ENCODE measurements at regions not wholly inside any gene's neighbourhood (a gene's known extent, or its start where the extent isn't known, plus 50 kb on each side); places are given as distances from the start of the nearest gene placed in this dataset.

DNA sequence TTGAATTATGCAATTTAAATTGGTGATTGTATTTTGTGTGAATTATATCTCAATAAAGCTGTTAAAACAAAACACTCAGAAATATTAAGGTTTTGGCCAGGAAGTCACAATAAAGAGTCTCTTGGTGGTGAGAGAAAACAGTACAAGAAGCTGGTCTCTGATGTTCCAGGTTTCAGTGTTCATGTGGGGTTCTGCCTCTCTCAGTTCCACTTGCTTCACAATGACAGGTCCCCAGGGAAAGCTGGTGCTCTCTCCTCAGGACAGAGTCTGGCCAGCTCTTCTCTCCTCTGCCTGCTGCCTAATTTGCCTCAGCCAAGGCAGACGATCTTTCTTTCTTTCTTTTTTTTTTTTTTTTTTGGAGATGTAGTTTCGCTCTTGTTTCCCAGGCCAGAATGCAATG is 342.9 kb upstream of the PLXNA2 start:
- DNase-seq (ENCODE audit: low spot score) (no peak), ATAC-seq (ENCODE audit: low FRiP score) (no peak)
- TF ChIP-seq, protein P1, sequence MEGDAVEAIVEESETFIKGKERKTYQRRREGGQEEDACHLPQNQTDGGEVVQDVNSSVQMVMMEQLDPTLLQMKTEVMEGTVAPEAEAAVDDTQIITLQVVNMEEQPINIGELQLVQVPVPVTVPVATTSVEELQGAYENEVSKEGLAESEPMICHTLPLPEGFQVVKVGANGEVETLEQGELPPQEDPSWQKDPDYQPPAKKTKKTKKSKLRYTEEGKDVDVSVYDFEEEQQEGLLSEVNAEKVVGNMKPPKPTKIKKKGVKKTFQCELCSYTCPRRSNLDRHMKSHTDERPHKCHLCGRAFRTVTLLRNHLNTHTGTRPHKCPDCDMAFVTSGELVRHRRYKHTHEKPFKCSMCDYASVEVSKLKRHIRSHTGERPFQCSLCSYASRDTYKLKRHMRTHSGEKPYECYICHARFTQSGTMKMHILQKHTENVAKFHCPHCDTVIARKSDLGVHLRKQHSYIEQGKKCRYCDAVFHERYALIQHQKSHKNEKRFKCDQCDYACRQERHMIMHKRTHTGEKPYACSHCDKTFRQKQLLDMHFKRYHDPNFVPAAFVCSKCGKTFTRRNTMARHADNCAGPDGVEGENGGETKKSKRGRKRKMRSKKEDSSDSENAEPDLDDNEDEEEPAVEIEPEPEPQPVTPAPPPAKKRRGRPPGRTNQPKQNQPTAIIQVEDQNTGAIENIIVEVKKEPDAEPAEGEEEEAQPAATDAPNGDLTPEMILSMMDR (IDR thresholded peaks at IDR 0.05), result no peak

DNA sequence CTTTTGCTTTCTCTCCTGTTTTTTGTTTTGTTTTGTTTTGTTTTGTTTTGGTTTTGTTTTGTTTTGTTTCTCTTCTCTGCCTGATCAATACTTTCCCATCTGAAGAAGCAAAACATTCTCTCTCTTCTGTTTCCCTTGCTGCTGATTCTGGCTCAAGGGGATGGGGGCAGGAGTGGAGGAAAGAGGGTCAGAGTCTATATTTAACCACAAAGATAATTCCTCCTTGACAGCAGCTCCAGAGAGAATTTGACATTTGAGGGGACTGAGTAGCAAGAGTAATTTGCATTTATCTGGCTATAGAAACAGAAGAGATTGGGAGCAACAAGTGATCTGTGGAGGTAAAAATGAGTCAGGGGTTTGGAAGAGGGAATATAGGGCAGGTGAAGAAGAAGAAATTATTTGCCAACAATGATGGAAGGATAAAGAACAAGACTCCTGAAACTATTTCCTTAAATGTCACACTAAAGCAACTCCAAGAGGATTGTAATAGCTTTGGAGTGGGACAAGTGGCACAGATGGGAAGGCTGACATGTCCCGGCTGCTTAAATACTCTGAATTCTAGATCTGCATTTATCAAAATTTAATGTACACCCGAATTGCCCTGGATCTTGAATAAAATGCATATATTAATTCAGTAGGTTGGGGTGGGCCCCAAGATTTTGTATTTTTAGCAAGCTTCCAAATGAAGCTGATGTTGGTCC is 349.3 kb upstream of the PLXNA2 start:
- TF ChIP-seq, protein P1 (IDR thresholded peaks at IDR 0.05), result no peak
- ATAC-seq (ENCODE audit: low FRiP score) (no peak), DNase-seq (ENCODE audit: low spot score) (no peak)

- TF ChIP-seq, protein P1 (IDR thresholded peaks at IDR 0.05), result no peak
- DNase-seq (ENCODE audit: low spot score) (no peak), ATAC-seq (ENCODE audit: low FRiP score) (no peak)
Measured at GRCh38 chr1:208595236-208595635, 351.1 kb upstream of the PLXNA2 start.

DNA sequence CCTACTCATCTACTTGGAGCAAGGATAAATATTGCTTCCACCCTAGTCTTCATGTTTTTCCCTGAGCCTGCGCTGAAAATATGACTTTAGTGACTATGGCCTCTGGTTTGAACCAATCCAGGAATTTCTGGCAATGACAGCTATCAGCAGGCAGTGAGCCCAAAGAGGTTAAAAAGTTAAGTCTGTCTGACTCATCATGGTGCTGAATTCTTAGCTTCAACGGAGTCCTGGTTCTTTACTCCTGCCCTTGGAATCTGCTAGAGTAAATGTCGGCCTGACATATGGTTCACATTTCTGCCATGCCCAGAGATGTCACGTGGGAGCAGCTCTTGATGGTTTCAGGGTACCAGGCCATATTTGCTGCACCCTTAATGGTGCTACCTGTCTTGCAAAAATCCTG is 351.6 kb upstream of the PLXNA2 start:
- TF ChIP-seq, protein P1 (IDR thresholded peaks at IDR 0.05), result no peak
- ATAC-seq (ENCODE audit: low FRiP score) (no peak), DNase-seq (ENCODE audit: low spot score) (no peak)

DNA sequence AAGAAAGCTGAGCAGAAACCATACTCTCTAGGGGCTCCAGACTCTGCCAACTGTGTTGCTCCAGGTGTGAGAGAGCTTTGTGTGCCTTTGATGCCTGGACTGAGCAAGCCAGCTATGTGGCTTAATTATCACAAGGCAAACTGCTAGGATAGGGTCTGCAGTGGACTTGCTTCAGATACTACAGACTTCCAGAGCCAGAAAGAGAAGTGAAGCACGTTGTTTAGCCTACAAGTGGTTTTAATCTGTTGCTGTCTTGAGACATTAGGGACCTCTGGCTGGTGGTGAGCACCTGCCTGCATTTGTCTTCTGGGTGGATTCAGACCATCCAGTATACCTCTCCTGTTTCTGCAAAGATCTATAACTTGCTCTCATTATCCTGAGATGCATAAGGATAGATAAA is 353.4 kb upstream of the PLXNA2 start:
- TF ChIP-seq, protein P1 (IDR thresholded peaks at IDR 0.05), result no peak
- no peak for ATAC-seq (ENCODE audit: low FRiP score)
- DNase-seq (ENCODE audit: low spot score), result no peak

DNA sequence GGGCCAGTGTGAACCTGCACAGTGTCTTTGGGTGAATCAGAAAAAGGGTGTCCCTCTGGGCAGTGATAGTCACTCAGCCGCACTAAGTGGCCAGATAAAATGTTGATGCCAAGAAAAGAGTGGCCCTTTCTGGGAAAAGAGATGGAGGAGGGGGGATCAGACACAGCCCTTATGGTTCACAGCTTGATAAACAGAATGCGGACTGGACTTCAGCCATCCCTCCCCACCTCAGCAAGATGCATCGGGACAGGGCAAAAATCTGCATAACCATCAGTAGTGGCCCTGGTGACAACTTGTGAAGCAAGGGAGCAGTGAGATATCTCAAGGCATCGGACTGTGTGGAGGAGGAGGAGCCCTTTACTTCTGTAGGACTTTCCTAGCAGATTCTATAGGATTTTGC is 353.8 kb upstream of the PLXNA2 start:
- TF ChIP-seq, protein P1 (IDR thresholded peaks at IDR 0.05), result no peak
- DNase-seq (ENCODE audit: low spot score) (no peak), ATAC-seq (ENCODE audit: low FRiP score) (no peak)

DNA sequence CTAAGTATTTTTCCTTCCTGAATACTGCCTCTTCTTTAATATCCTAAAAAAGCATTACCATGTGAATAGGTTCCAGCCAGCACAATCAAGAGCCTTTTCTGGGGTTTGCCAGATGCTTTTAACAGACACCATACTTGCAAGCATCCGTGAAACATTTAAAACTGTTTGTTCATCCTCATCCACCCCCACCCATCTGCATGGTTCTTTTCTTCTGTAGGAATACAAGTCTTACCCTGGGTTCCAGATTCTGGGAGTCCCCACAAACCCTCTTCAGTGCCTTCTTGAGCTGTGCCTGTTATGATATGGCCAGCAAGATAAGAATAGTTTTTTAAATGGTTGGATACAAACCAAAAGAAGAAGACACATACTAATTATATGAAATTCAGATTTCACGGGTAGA is 354.9 kb upstream of the PLXNA2 start:
- TF ChIP-seq, protein P1 (IDR thresholded peaks at IDR 0.05), result no peak
- ATAC-seq (ENCODE audit: low FRiP score) (no peak), DNase-seq (ENCODE audit: low spot score) (no peak)
